ENCODE measurements at regions not wholly inside any gene's neighbourhood (a gene's known extent, or its start where the extent isn't known, plus 50 kb on each side); places are given as distances from the start of the nearest gene placed in this dataset.

DNA sequence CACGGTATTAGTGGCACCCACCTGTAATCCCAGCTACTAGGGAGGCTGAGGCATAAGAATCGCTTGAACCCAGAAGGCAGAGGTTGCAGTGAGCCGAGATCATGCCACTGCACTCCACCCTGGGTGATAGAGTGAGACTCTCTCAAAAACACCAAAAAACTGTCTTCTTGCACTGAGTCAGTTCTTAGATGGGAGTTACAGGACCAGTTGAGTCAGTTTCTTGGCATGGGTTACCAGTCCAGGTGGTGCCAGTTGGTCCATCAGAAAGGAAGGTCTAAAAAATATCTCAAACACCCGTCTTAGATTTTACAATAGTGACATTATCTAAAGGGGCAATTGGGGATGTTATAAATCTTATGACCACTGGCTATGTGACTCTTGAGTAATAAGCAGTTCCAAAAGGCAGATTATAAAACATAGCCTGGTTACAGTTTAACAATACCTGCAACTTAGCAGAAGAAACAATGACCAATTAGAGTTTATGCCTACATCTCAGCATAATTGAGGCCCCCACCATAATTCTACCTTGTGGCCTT is 206.9 kb upstream of the FGGY start:
- TF ChIP-seq, protein P1, sequence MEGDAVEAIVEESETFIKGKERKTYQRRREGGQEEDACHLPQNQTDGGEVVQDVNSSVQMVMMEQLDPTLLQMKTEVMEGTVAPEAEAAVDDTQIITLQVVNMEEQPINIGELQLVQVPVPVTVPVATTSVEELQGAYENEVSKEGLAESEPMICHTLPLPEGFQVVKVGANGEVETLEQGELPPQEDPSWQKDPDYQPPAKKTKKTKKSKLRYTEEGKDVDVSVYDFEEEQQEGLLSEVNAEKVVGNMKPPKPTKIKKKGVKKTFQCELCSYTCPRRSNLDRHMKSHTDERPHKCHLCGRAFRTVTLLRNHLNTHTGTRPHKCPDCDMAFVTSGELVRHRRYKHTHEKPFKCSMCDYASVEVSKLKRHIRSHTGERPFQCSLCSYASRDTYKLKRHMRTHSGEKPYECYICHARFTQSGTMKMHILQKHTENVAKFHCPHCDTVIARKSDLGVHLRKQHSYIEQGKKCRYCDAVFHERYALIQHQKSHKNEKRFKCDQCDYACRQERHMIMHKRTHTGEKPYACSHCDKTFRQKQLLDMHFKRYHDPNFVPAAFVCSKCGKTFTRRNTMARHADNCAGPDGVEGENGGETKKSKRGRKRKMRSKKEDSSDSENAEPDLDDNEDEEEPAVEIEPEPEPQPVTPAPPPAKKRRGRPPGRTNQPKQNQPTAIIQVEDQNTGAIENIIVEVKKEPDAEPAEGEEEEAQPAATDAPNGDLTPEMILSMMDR (IDR thresholded peaks at IDR 0.05 in 2 of 3, conservative IDR thresholded peaks at IDR 0.05 in 1 of 3; ENCODE audit: insufficient read depth in 2 of 3, low read depth in 1 of 3, low read length in 3 of 3) = no peak
- no peak for TF ChIP-seq TAF1 (IDR thresholded peaks at IDR 0.05; ENCODE audit: control insufficient read depth, extremely low read depth, insufficient read depth, low read length, severe bottlenecking)
- TF ChIP-seq, protein P2, sequence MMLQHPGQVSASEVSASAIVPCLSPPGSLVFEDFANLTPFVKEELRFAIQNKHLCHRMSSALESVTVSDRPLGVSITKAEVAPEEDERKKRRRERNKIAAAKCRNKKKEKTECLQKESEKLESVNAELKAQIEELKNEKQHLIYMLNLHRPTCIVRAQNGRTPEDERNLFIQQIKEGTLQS (IDR thresholded peaks at IDR 0.05) = no peak
- TF ChIP-seq, protein P2 (CRISPR knock-in tag; conservative IDR thresholded peaks at IDR 0.05) = no peak
- no peak for TF ChIP-seq GTF2E2 (tag; IDR thresholded peaks at IDR 0.05)
- no peak for TF ChIP-seq CBX5 (IDR thresholded peaks at IDR 0.05; ENCODE audit: borderline replicate concordance, low read depth)
- TF ChIP-seq POLR2A (conservative IDR thresholded peaks at IDR 0.05) = no peak
- TF ChIP-seq GTF2A2 (tag; IDR thresholded peaks at IDR 0.05) = no peak
- TF ChIP-seq SIX5 (IDR thresholded peaks at IDR 0.05; ENCODE audit: borderline replicate concordance in 1 of 2, insufficient read depth in 1 of 2, low read depth in 1 of 2, low read length in 2 of 2) = no peak
